Neural cell (in vitro differentiated cells): ENCODE measurements at regions not wholly inside any gene's neighbourhood (a gene's known extent, or its start where the extent isn't known, plus 50 kb on each side); places are given as distances from the start of the nearest gene placed in this dataset.

Experiments
- H2AFZ ChIP-seq: fragments of 200-600, 300-800 bp; sonication (generic), shearing (Covaris generic); 2 replicates; pipeline ENCODE4 v1.6.0; 2014; ENCODE audit warnings: low read depth, mild to moderate bottlenecking, antibody characterized with exemption, low read length, moderate library complexity
- H3F3A ChIP-seq: fragments of 200-600 bp; shearing (Covaris generic); 2 replicates; pipeline ENCODE4 v1.6.1; 2016; ENCODE audit warnings: mild to moderate bottlenecking, moderate library complexity, mixed read lengths, antibody characterized with exemption, low read length; ENCODE audit not compliant: insufficient read depth, poor library complexity, severe bottlenecking
- H3K27ac ChIP-seq: fragments of 200-600, 300-800 bp; sonication (generic), shearing (Covaris generic); 2 replicates; pipeline ENCODE4 v1.5.1; 2014; ENCODE audit warnings: mild to moderate bottlenecking, low read length, moderate library complexity
- H3K27me3 ChIP-seq: fragments of 300-800, 200-600 bp; sonication (generic), shearing (Covaris generic); 2 replicates; pipeline ENCODE4 v1.6.0; 2014; ENCODE audit warnings: mild to moderate bottlenecking, low read depth, low read length, moderate library complexity; ENCODE audit not compliant: insufficient read depth
- H3K36me3 ChIP-seq: fragments of 300-800, 200-600 bp; sonication (generic), shearing (Covaris generic); 2 replicates; pipeline ENCODE4 v1.5.1; 2014; ENCODE audit warnings: mild to moderate bottlenecking, antibody characterized with exemption, low read length, moderate library complexity; ENCODE audit not compliant: insufficient read depth
- H3K4me2 ChIP-seq: fragments of 300-800, 200-600 bp; sonication (generic), shearing (Covaris generic); 2 replicates; pipeline ENCODE4 v1.6.0; 2014; ENCODE audit warnings: mild to moderate bottlenecking, low read length
- H3K4me3 ChIP-seq: fragments of 300-800, 200-600 bp; sonication (generic), shearing (Covaris generic); 2 replicates; pipeline ENCODE4 v1.5.1; 2014; ENCODE audit warnings: mild to moderate bottlenecking, low read length, moderate library complexity
- H3K79me2 ChIP-seq: fragments of 200-600 bp; shearing (Covaris generic); replicated peaks from 2 replicates; pipeline ENCODE4 v1.6.0; 2014; ENCODE audit warnings: mild to moderate bottlenecking, low read length, moderate library complexity; ENCODE audit not compliant: insufficient read depth
- H3K9ac ChIP-seq: fragments of 300-800, 200-600 bp; sonication (generic), shearing (Covaris generic); 2 replicates; pipeline ENCODE4 v1.6.1; 2016; ENCODE audit warnings: mild to moderate bottlenecking, low read length, mixed read lengths
- H3K9me2 ChIP-seq: fragments of 200-600 bp; shearing (Covaris generic); 2 replicates; pipeline ENCODE4 v1.6.1; 2016; ENCODE audit warnings: mild to moderate bottlenecking, low read length, mixed read lengths; ENCODE audit not compliant: insufficient read depth
- H3K9me3 ChIP-seq: fragments of 200-600, 300-800 bp; sonication (generic), shearing (Covaris generic); 2 replicates; pipeline ENCODE4 v1.6.1; 2016; ENCODE audit warnings: mild to moderate bottlenecking, mixed run types, low read length, moderate library complexity, mixed read lengths
- H4K20me1 ChIP-seq: fragments of 200-600 bp; shearing (Covaris generic); 2 replicates; pipeline ENCODE4 v1.6.1; 2016; ENCODE audit warnings: mild to moderate bottlenecking, mixed run types; ENCODE audit not compliant: insufficient read depth
- EP300 ChIP-seq: fragments of 450-650 bp; conservative IDR thresholded peaks from 2 replicates; pipeline ENCODE4 v1.6.1; 2014; ENCODE audit warnings: antibody characterized with exemption, mild to moderate bottlenecking, moderate library complexity; ENCODE audit not compliant: poor library complexity, severe bottlenecking
- EZH2 ChIP-seq: fragments of 200-600, 300-800 bp; shearing (Covaris generic), sonication (generic); IDR thresholded peaks from 2 replicates; pipeline ENCODE4 v1.6.1; 2014; ENCODE audit warnings: antibody characterized with exemption, low read length, borderline replicate concordance, mild to moderate bottlenecking; ENCODE audit not compliant: insufficient read depth, poor library complexity, severe bottlenecking
- MXI1 ChIP-seq: fragments of 450-650 bp; conservative IDR thresholded peaks from 2 replicates; pipeline ENCODE4 v1.6.1; 2014; ENCODE audit warnings: antibody characterized with exemption, mild to moderate bottlenecking; ENCODE audit not compliant: poor library complexity, severe bottlenecking
- POLR2AphosphoS5 ChIP-seq: IDR thresholded peaks from 2 replicates; pipeline ENCODE4 v1.6.1; 2012
- RAD21 ChIP-seq: fragments of 450-650 bp; conservative IDR thresholded peaks from 2 replicates; pipeline ENCODE4 v1.6.1; 2014; ENCODE audit warnings: antibody characterized with exemption, mild to moderate bottlenecking, moderate library complexity
- REST ChIP-seq: IDR thresholded peaks from 2 replicates; pipeline ENCODE4 v1.6.1; 2012; ENCODE audit warnings: borderline replicate concordance
- SMC3 ChIP-seq: fragments of 450-650 bp; conservative IDR thresholded peaks from 2 replicates; pipeline ENCODE4 v1.6.1; 2014; ENCODE audit warnings: antibody characterized with exemption, mild to moderate bottlenecking, moderate library complexity; ENCODE audit not compliant: poor library complexity
- TAF1 ChIP-seq: IDR thresholded peaks from 2 replicates; pipeline ENCODE4 v1.6.1; 2012; ENCODE audit warnings: low read depth
- TF ChIP-seq, protein P1 (sequence below): fragments of 450-650 bp; IDR thresholded peaks from 2 replicates; pipeline ENCODE4 v1.5.1; 2014; ENCODE audit warnings: antibody characterized with exemption, mild to moderate bottlenecking, moderate library complexity; ENCODE audit not compliant: poor library complexity, severe bottlenecking

GRCh38 chr20:24773168-24773567, 175.9 kb upstream of the CST7 start:
- H3K4me2 ChIP-seq = no peak overlapping the region
- H3K27me3 ChIP-seq = no peaks in the 10 kb centered on the region

GRCh38 chr20:24773751-24774201, 175.3 kb upstream of the CST7 start:
- Histone ChIP-seq H3F3A (no peaks in the 10 kb centered on the region), H3K27ac (no peak overlapping the region), H3K27me3 (no peaks in the 10 kb centered on the region), H3K79me2 (no peaks in the 10 kb centered on the region), H3K9me2 (no peaks in the 10 kb centered on the region), H3K9ac (no peak overlapping the region), H2AFZ (no peak overlapping the region), H4K20me1 (no peaks in the 10 kb centered on the region), H3K4me2 (no peak overlapping the region), H3K9me3 (no peaks in the 10 kb centered on the region), H3K36me3 (no peaks in the 10 kb centered on the region), H3K4me3 (no peak overlapping the region)
- no peak for TF ChIP-seq EZH2
- no peak for TF ChIP-seq REST
- TF ChIP-seq, protein P1, sequence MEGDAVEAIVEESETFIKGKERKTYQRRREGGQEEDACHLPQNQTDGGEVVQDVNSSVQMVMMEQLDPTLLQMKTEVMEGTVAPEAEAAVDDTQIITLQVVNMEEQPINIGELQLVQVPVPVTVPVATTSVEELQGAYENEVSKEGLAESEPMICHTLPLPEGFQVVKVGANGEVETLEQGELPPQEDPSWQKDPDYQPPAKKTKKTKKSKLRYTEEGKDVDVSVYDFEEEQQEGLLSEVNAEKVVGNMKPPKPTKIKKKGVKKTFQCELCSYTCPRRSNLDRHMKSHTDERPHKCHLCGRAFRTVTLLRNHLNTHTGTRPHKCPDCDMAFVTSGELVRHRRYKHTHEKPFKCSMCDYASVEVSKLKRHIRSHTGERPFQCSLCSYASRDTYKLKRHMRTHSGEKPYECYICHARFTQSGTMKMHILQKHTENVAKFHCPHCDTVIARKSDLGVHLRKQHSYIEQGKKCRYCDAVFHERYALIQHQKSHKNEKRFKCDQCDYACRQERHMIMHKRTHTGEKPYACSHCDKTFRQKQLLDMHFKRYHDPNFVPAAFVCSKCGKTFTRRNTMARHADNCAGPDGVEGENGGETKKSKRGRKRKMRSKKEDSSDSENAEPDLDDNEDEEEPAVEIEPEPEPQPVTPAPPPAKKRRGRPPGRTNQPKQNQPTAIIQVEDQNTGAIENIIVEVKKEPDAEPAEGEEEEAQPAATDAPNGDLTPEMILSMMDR = no peak
- TF ChIP-seq SMC3 = no peak
- TF ChIP-seq EP300 = no peak
- no peak for TF ChIP-seq RAD21
- TF ChIP-seq POLR2AphosphoS5 = no peak
- no peak for TF ChIP-seq TAF1
- no peak for TF ChIP-seq MXI1

More at GRCh38 chr20:24773168-24773567, 175.9 kb upstream of the CST7 start:
- Histone ChIP-seq H3K27ac (no peak overlapping the region), H3K9me2 (no peaks in the 10 kb centered on the region), H2AFZ (no peak overlapping the region), H4K20me1 (no peaks in the 10 kb centered on the region), H3K36me3 (no peaks in the 10 kb centered on the region), H3K79me2 (no peaks in the 10 kb centered on the region), H3K9me3 (no peaks in the 10 kb centered on the region), H3K4me3 (no peak overlapping the region), H3F3A (no peaks in the 10 kb centered on the region), H3K9ac (no peak overlapping the region)
- TF ChIP-seq RAD21 (no peak), REST (no peak), EP300 (no peak), POLR2AphosphoS5 (no peak), SMC3 (no peak), MXI1 (no peak), EZH2 (no peak)
- TF ChIP-seq, protein P1 = no peak
